Thyroid gland (tissue), 4 donors: ENCODE measurements at regions not wholly inside any gene's neighbourhood (a gene's known extent, or its start where the extent isn't known, plus 50 kb on each side); places are given as distances from the start of the nearest gene placed in this dataset.
"Not testable (repeated sequence)": the region's sequence is repeated elsewhere in the genome, so short reads cannot be mapped to it uniquely, and the experiment has no call there.

ENCODE experiments used
- POLR2A ChIP-seq, 2 donors: fragments of 450-650 bp; IDR thresholded peaks; one replicate each; pipeline ENCODE4 v1.6.1; 2017; ENCODE audit warnings: antibody characterized with exemption in 2 of 2, mild to moderate bottlenecking in 2 of 2, moderate library complexity in 1 of 2
- TF ChIP-seq, protein P1 (sequence below), 6 experiments: fragments of 200-600 bp in 3 of 6; fragments of 450-650 bp in 3 of 6; sonication (generic) in 3 of 6; IDR thresholded peaks; one replicate each; pipeline ENCODE4 v1.5.1; 2016 to 2019; ENCODE audit warnings: antibody characterized with exemption in 6 of 6, mild to moderate bottlenecking in 2 of 6, inconsistent platforms in 1 of 6, moderate library complexity in 1 of 6

DNA sequence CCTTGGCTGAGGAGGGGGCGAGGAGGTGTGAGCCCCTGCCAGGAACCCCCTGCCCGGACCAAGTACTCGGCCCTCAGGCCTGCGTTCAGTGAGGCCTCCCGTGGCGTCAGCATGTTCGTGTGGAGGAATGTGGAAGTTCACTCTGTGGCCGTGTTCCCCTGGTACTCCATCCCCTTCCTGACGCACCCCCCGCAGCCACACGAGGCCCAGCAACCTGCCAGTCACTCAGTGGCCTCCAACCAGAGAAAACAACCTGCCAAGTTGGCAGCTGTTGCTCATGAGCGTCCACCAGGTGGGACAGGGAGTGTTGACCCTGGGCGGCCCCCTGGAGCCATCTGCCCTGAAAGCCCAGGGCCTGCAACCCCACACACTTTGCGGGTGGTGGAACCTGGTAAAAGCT is 205.4 kb downstream of the CEP170 start:
- TF ChIP-seq, protein P1, sequence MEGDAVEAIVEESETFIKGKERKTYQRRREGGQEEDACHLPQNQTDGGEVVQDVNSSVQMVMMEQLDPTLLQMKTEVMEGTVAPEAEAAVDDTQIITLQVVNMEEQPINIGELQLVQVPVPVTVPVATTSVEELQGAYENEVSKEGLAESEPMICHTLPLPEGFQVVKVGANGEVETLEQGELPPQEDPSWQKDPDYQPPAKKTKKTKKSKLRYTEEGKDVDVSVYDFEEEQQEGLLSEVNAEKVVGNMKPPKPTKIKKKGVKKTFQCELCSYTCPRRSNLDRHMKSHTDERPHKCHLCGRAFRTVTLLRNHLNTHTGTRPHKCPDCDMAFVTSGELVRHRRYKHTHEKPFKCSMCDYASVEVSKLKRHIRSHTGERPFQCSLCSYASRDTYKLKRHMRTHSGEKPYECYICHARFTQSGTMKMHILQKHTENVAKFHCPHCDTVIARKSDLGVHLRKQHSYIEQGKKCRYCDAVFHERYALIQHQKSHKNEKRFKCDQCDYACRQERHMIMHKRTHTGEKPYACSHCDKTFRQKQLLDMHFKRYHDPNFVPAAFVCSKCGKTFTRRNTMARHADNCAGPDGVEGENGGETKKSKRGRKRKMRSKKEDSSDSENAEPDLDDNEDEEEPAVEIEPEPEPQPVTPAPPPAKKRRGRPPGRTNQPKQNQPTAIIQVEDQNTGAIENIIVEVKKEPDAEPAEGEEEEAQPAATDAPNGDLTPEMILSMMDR (IDR thresholded peaks at IDR 0.05), result not testable (repeated sequence)
- TF ChIP-seq POLR2A (IDR thresholded peaks at IDR 0.05), result not testable (repeated sequence)
